Panc1 (cell line): ENCODE measurements at regions not wholly inside any gene's neighbourhood (a gene's known extent, or its start where the extent isn't known, plus 50 kb on each side); places are given as distances from the start of the nearest gene placed in this dataset.

Experiments
- ATAC-seq: fragments of 200-7000 bp; cut with Tn5 transposase; 2 replicates; pipeline ENCODE4 v1.9.1; 2020; ENCODE audit warnings: mild to moderate bottlenecking, moderate library complexity
- BruUV-seq: library from RNA; stranded (reverse); fragments of 400-500 nt; replicated peaks from 2 replicates; lab custom pipeline; 2021; lab: Mats Ljungman, UMichigan
- CTCF ChIA-PET: fragments of 300-600 bp; sonication (Branson Sonifier 250); formaldehyde crosslinking; loops from one replicate; lab custom pipeline; 2022; ENCODE audit warnings: antibody characterized with exemption; lab: Charles Lee
- POLR2A ChIA-PET: fragments of 300-600 bp; sonication (Branson Sonifier 250); formaldehyde crosslinking; loops from one replicate; lab custom pipeline; 2022; ENCODE audit warnings: antibody characterized with exemption; lab: Charles Lee
- DNase-seq: peaks from one replicate; pipeline ENCODE4 v3.0.0-alpha.2; 2010; ENCODE audit warnings: low read depth, low spot score
- H3K27ac ChIP-seq: 2 replicates; pipeline ENCODE4 v1.5.1; 2011; ENCODE audit warnings: mild to moderate bottlenecking, low read length, inconsistent platforms
- H3K27me3 ChIP-seq: fragments of 200-500 bp; sonication (Bioruptor generic); 2 replicates; pipeline ENCODE4 v1.6.0; 2014; ENCODE audit warnings: low read length, inconsistent platforms; ENCODE audit not compliant: control insufficient read depth, insufficient read depth
- H3K36me3 ChIP-seq: fragments of 200-500 bp; sonication (Bioruptor generic); 2 replicates; pipeline ENCODE4 v1.5.1; 2014; ENCODE audit warnings: inconsistent platforms, mild to moderate bottlenecking, low read length, moderate library complexity; ENCODE audit not compliant: control insufficient read depth, insufficient read depth
- H3K4me1 ChIP-seq: 2 replicates; pipeline ENCODE4 v1.5.1; 2011; ENCODE audit warnings: inconsistent platforms, mild to moderate bottlenecking, low read length, moderate library complexity; ENCODE audit not compliant: control insufficient read depth, insufficient read depth
- H3K4me3 ChIP-seq, 2 experiments: 2 replicates each; pipeline ENCODE4 v1.5.1; 2011 to 2012; ENCODE audit warnings: low read depth in 2 of 2, low read length in 2 of 2, mild to moderate bottlenecking in 2 of 2, inconsistent platforms in 1 of 2, moderate library complexity in 1 of 2
- H3K9me3 ChIP-seq: fragments of 200-500 bp; sonication (Bioruptor generic); 2 replicates; pipeline ENCODE4 v1.5.1; 2014; ENCODE audit warnings: low read depth, mild to moderate bottlenecking, inconsistent platforms, low read length, moderate library complexity; ENCODE audit not compliant: control insufficient read depth, insufficient read depth
- POLR2AphosphoS5 ChIP-seq: IDR thresholded peaks from 2 replicates; pipeline ENCODE4 v1.6.1; 2012; ENCODE audit warnings: mild to moderate bottlenecking, low read depth, low read length, moderate library complexity
- SIN3A ChIP-seq: IDR thresholded peaks from 2 replicates; pipeline ENCODE4 v1.6.1; 2012; ENCODE audit warnings: low read depth, mild to moderate bottlenecking, low read length, moderate library complexity, borderline replicate concordance; ENCODE audit not compliant: insufficient read depth
- TCF7L2 ChIP-seq: IDR thresholded peaks from 2 replicates; pipeline ENCODE4 v1.6.1; 2011; ENCODE audit warnings: mild to moderate bottlenecking, low read depth, low read length, inconsistent platforms
- in situ Hi-C: cut with HindIII; loops from 2 replicates; pipeline ENCODE4 v1.10.0; 2016; ENCODE audit warnings: low sequenced_read_pairs, low pct_unique_long_range_greater_than_20kb
- intact Hi-C: fragments of 100-400 bp; cut with micrococcal nuclease; formaldehyde crosslinking; loops from one replicate; pipeline ENCODE4 v1.10.0; 2022; ENCODE audit not compliant: unreplicated experiment
- TF ChIP-seq, protein P1 (sequence below), 2 experiments: IDR thresholded peaks; 2 replicates each; pipeline ENCODE4 v1.6.1; 2011 to 2012; ENCODE audit warnings: low read depth in 2 of 2, control low read depth in 1 of 2, low read length in 1 of 2, mild to moderate bottlenecking in 1 of 2, moderate library complexity in 1 of 2; ENCODE audit not compliant: insufficient read depth in 1 of 2
- TF ChIP-seq, protein P2 (sequence below): fragments of 450-650 bp; IDR thresholded peaks from 2 replicates; pipeline ENCODE4 v1.5.1; 2017; ENCODE audit warnings: mild to moderate bottlenecking

DNA sequence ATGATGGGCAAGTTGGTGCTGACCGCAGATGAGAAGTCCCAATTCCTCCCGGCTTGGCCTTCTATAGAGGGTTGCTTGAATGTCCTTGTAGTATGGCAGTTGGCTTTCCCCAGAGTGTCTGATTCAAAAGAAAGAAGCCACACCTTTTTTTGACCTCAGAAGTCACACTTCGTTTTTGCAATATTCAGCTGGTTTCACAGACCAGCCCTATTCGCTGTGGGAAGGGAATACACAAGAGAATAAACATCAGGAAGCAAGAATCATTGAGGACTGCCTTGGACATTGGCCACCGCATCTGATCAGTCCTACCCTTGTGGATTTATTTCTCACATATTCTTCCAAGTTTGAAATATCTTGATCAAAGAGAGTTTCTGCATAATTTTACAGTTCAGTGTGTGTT lies 228.6 kb upstream of the SUCLG2 start:
- in situ Hi-C loops (no loop called here), intact Hi-C loops (no loop called here)
- TF ChIP-seq, protein P1, sequence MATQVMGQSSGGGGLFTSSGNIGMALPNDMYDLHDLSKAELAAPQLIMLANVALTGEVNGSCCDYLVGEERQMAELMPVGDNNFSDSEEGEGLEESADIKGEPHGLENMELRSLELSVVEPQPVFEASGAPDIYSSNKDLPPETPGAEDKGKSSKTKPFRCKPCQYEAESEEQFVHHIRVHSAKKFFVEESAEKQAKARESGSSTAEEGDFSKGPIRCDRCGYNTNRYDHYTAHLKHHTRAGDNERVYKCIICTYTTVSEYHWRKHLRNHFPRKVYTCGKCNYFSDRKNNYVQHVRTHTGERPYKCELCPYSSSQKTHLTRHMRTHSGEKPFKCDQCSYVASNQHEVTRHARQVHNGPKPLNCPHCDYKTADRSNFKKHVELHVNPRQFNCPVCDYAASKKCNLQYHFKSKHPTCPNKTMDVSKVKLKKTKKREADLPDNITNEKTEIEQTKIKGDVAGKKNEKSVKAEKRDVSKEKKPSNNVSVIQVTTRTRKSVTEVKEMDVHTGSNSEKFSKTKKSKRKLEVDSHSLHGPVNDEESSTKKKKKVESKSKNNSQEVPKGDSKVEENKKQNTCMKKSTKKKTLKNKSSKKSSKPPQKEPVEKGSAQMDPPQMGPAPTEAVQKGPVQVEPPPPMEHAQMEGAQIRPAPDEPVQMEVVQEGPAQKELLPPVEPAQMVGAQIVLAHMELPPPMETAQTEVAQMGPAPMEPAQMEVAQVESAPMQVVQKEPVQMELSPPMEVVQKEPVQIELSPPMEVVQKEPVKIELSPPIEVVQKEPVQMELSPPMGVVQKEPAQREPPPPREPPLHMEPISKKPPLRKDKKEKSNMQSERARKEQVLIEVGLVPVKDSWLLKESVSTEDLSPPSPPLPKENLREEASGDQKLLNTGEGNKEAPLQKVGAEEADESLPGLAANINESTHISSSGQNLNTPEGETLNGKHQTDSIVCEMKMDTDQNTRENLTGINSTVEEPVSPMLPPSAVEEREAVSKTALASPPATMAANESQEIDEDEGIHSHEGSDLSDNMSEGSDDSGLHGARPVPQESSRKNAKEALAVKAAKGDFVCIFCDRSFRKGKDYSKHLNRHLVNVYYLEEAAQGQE (IDR thresholded peaks at IDR 0.05; ENCODE audit: insufficient read depth in 1 of 2, low read depth in 2 of 2, low read length in 1 of 2): no peak
- TF ChIP-seq POLR2AphosphoS5 (no peak), SIN3A (no peak), TCF7L2 (no peak)
- TF ChIP-seq, protein P2, sequence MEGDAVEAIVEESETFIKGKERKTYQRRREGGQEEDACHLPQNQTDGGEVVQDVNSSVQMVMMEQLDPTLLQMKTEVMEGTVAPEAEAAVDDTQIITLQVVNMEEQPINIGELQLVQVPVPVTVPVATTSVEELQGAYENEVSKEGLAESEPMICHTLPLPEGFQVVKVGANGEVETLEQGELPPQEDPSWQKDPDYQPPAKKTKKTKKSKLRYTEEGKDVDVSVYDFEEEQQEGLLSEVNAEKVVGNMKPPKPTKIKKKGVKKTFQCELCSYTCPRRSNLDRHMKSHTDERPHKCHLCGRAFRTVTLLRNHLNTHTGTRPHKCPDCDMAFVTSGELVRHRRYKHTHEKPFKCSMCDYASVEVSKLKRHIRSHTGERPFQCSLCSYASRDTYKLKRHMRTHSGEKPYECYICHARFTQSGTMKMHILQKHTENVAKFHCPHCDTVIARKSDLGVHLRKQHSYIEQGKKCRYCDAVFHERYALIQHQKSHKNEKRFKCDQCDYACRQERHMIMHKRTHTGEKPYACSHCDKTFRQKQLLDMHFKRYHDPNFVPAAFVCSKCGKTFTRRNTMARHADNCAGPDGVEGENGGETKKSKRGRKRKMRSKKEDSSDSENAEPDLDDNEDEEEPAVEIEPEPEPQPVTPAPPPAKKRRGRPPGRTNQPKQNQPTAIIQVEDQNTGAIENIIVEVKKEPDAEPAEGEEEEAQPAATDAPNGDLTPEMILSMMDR: no peak
- Histone ChIP-seq H3K4me1 (no peaks in the 10 kb centered on the region), H3K27ac (no peak overlapping the region), H3K36me3 (no peaks in the 10 kb centered on the region), H3K9me3 (no peaks in the 10 kb centered on the region), H3K4me3 (no peak overlapping the region), H3K27me3 (no peaks in the 10 kb centered on the region)
- POLR2A ChIA-PET: no interaction called here
- DNase-seq: no peak
- BruUV-seq: no TSS peak
- CTCF ChIA-PET: interaction anchor here (0.7 kb wide), 1 partner anchor 1087 kb away, joined by 3 read pairs; no protein-coding TSS in a partner anchor
- no peak for ATAC-seq

DNA sequence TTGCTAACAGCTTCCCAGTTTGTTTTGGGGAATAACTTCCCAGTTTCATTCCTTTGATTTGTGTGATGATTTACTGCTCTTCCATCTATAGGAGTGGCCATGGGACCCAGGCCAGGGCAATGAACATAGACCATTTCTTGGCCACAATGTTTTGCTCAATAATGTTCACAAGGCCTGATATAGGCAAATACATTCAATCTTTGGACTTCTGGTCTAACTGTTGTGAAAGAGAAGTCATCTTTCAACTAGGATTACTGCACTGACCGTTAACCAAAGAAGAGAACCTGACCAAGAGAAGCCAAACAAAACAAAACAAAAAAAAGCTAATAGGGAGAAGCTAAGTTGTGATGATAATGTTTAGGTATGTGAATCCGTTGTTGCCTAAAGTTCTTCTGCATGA lies 221.8 kb upstream of the SUCLG2 start:
- ATAC-seq (no peak), DNase-seq (no peak)
- Histone ChIP-seq H3K9me3 (no peaks in the 10 kb centered on the region), H3K36me3 (no peaks in the 10 kb centered on the region), H3K4me3 (no peak overlapping the region), H3K4me1 (no peaks in the 10 kb centered on the region), H3K27ac (no peak overlapping the region), H3K27me3 (no peaks in the 10 kb centered on the region)
- POLR2A ChIA-PET: no interaction called here
- CTCF ChIA-PET: no interaction called here
- TF ChIP-seq, protein P2: no peak
- TF ChIP-seq TCF7L2: no peak
- TF ChIP-seq, protein P1 (IDR thresholded peaks at IDR 0.05; ENCODE audit: insufficient read depth in 1 of 2, low read depth in 2 of 2, low read length in 1 of 2): no peak
- TF ChIP-seq POLR2AphosphoS5: no peak
- TF ChIP-seq SIN3A: no peak
- intact Hi-C loops: no loop called here
- in situ Hi-C loops: no loop called here
- BruUV-seq: no TSS peak
